ENCODE measurements at regions not wholly inside any gene's neighbourhood (a gene's known extent, or its start where the extent isn't known, plus 50 kb on each side); places are given as distances from the start of the nearest gene placed in this dataset.

- H3K9me3 ChIP-seq (ENCODE audit: low read depth), result no peaks in the 10 kb centered on the region
- peaks cover 26% of the 10 kb centered on the region for H3K4me1 ChIP-seq (ENCODE audit: insufficient read depth)
- WGBS (ENCODE audit: low lambda C conversion rate, missing lambda C conversion rate), result 41% methylated on average over 5 of the region's 5 CpGs
- H3K4me3 ChIP-seq, result no peak overlapping the region
- no peak overlapping the region for H2AFZ ChIP-seq
- no peaks in the 10 kb centered on the region for H3K79me2 ChIP-seq
- peak overlapping the region; percentile 29 for H3K4me2 ChIP-seq
- H4K20me1 ChIP-seq (ENCODE audit: insufficient read depth, poor library complexity, severe bottlenecking), result no peaks in the 10 kb centered on the region
- no peaks in the 10 kb centered on the region for H3K36me3 ChIP-seq (replicated peaks; ENCODE audit: insufficient read depth, low read depth)
- peak; percentile 24 for DNase-seq (ENCODE audit: low spot score)
- peak overlapping the region; percentile 60 for H3K27ac ChIP-seq
- no peaks in the 10 kb centered on the region for H3K9me2 ChIP-seq (replicated peaks; ENCODE audit: insufficient read depth)
- TF ChIP-seq EZH2 (IDR thresholded peaks at IDR 0.05; ENCODE audit: borderline replicate concordance) (no peak), CTCF (IDR thresholded peaks at IDR 0.05; ENCODE audit: poor library complexity) (no peak), EZH2phosphoT487 (IDR thresholded peaks at IDR 0.05; ENCODE audit: low read depth, severe bottlenecking, unreplicated experiment) (no peak)
- H3K27me3 ChIP-seq, result no peaks in the 10 kb centered on the region
Measured at GRCh38 chr4:111797455-111798163, 347.6 kb upstream of the FAM241A start.

GRCh38 chr4:111798840-111799239, 346.4 kb upstream of the FAM241A start:
- 78% methylated on average over 2 of the region's 2 CpGs for WGBS (ENCODE audit: low lambda C conversion rate, missing lambda C conversion rate)
- no peaks in the 10 kb centered on the region for H3K9me2 ChIP-seq (replicated peaks; ENCODE audit: insufficient read depth)
- no peak overlapping the region for H3K4me2 ChIP-seq
- H4K20me1 ChIP-seq (ENCODE audit: insufficient read depth, poor library complexity, severe bottlenecking), result no peaks in the 10 kb centered on the region
- no peak overlapping the region for H2AFZ ChIP-seq
- H3K4me3 ChIP-seq, result no peak overlapping the region
- DNase-seq (ENCODE audit: low spot score), result no peak
- no peaks in the 10 kb centered on the region for H3K36me3 ChIP-seq (replicated peaks; ENCODE audit: insufficient read depth, low read depth)
- H3K9me3 ChIP-seq (ENCODE audit: low read depth), result no peaks in the 10 kb centered on the region
- H3K79me2 ChIP-seq, result no peaks in the 10 kb centered on the region
- H3K27ac ChIP-seq, result no peak overlapping the region
- H3K4me1 ChIP-seq (ENCODE audit: insufficient read depth), result peaks cover 17% of the 10 kb centered on the region
- H3K27me3 ChIP-seq, result no peaks in the 10 kb centered on the region
- TF ChIP-seq CTCF (IDR thresholded peaks at IDR 0.05; ENCODE audit: poor library complexity) (peak; percentile 44), EZH2phosphoT487 (IDR thresholded peaks at IDR 0.05; ENCODE audit: low read depth, severe bottlenecking, unreplicated experiment) (no peak)

- Histone ChIP-seq H3K4me2 (no peak overlapping the region), H4K20me1 (ENCODE audit: insufficient read depth, poor library complexity, severe bottlenecking) (no peaks in the 10 kb centered on the region), H3K27me3 (no peaks in the 10 kb centered on the region), H3K27ac (no peak overlapping the region), H3K9me3 (ENCODE audit: low read depth) (no peaks in the 10 kb centered on the region), H3K9me2 (replicated peaks; ENCODE audit: insufficient read depth) (no peaks in the 10 kb centered on the region), H3K36me3 (replicated peaks; ENCODE audit: insufficient read depth, low read depth) (no peaks in the 10 kb centered on the region), H3K4me1 (ENCODE audit: insufficient read depth) (peaks cover 17% of the 10 kb centered on the region), H3K4me3 (no peak overlapping the region), H2AFZ (no peak overlapping the region), H3K79me2 (no peaks in the 10 kb centered on the region)
- DNase-seq (ENCODE audit: low spot score), result no peak
- 90% methylated on average over 2 of the region's 2 CpGs for WGBS (ENCODE audit: low lambda C conversion rate, missing lambda C conversion rate)
- TF ChIP-seq EZH2phosphoT487 (IDR thresholded peaks at IDR 0.05; ENCODE audit: low read depth, severe bottlenecking, unreplicated experiment) (no peak), EZH2 (IDR thresholded peaks at IDR 0.05; ENCODE audit: borderline replicate concordance) (no peak), CTCF (IDR thresholded peaks at IDR 0.05; ENCODE audit: poor library complexity) (no peak)
Measured at GRCh38 chr4:111800551-111800950, 344.7 kb upstream of the FAM241A start.
